Body of pancreas (tissue), 4 donors: ENCODE measurements at regions not wholly inside any gene's neighbourhood (a gene's known extent, or its start where the extent isn't known, plus 50 kb on each side); places are given as distances from the start of the nearest gene placed in this dataset.

ENCODE experiments used
- CTCF ChIP-seq, 7 experiments: fragments of 450-650 bp in 4 of 7; fragments of 200-600 bp in 3 of 7; sonication (generic) in 3 of 7; IDR thresholded peaks; one replicate each; pipeline ENCODE4 v1.5.1; 2016 to 2019; ENCODE audit warnings: antibody characterized with exemption in 7 of 7
- POLR2A ChIP-seq, 3 donors: fragments of 450-650 bp; IDR thresholded peaks; one replicate each; pipeline ENCODE4 v1.6.1; 2016; ENCODE audit warnings: antibody characterized with exemption in 3 of 3, mild to moderate bottlenecking in 2 of 3

GRCh38 chr13:30121666-30122065, 185.7 kb downstream of the KATNAL1 start:
- TF ChIP-seq CTCF (IDR thresholded peaks at IDR 0.05) = no peak
- TF ChIP-seq POLR2A (IDR thresholded peaks at IDR 0.05) = no peak
